ENCODE measurements at regions not wholly inside any gene's neighbourhood (a gene's known extent, or its start where the extent isn't known, plus 50 kb on each side); places are given as distances from the start of the nearest gene placed in this dataset.

DNA sequence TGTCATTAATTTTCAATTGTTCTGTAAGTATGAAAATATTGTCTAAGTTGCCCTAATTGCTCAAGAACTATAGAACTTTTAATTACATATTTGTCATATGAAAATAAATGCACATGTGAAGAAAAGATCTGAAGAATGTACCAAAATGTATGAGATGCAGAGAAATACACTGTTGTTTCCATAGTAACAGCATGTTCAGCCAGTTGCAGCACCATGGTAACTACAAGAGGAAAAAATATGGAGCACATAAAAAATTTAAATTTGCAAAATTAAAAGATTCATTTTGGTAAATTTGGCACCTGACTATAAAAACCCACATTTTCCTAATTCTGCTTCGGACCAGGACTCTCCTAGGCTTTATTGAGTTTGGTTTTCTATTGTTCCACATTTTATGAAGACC, 1170.0 kb upstream of the MIR17HG start:
- no peaks in the 10 kb centered on the region for H3K27me3 Mint-ChIP-seq
- H3K4me1 Mint-ChIP-seq = no peaks in the 10 kb centered on the region
- no peak overlapping the region for H3K4me3 Mint-ChIP-seq
- no peaks in the 10 kb centered on the region for H3K36me3 Mint-ChIP-seq
- DNase-seq = no peak
- no peak overlapping the region for H3K27ac Mint-ChIP-seq
- peaks cover 4% of the 10 kb centered on the region for H3K9me3 Mint-ChIP-seq

DNA sequence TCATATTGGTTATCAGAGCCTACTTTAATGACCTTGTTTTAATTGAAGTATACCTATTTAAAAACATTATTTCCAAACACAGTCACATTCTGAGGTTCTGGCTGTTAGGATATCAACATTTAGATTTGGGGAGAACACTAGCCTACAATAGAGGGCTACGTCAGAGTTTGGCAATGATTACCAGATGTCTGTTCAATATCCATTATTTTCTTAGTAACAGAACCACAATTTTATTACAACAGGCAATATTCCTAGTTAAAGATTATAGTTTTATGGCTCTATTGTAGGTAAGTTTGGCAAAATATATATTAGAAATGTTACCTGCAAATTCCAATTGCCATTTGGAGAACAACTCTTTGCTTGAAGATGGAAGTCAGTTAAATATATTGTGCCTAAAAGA, 1163.1 kb upstream of the MIR17HG start:
- no peak for DNase-seq
- H3K27me3 Mint-ChIP-seq = no peaks in the 10 kb centered on the region
- H3K4me3 Mint-ChIP-seq = no peak overlapping the region
- no peaks in the 10 kb centered on the region for H3K4me1 Mint-ChIP-seq
- peaks cover 6% of the 10 kb centered on the region for H3K9me3 Mint-ChIP-seq
- H3K27ac Mint-ChIP-seq = no peak overlapping the region
- H3K36me3 Mint-ChIP-seq = no peaks in the 10 kb centered on the region

DNA sequence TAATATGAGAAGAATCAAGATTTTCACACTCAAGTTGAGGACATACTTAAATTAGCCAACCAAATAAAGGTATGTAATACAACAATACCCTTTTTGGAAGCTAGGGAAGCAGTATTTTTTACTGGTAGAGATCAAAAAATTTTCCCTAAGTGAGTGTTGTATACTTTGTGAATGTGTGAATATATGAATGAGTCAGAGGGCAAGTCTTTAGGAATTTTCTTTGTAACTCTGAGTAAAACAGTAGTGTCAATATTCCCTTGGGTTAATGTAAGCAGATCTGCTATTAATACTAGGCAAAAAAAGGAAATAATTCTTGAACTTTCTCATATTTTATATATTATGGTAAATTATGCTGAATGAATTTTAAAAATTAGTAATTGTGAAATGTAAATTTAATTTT, 1161.8 kb upstream of the MIR17HG start:
- Mint-ChIP-seq H3K4me3 (no peak overlapping the region), H3K36me3 (no peaks in the 10 kb centered on the region), H3K9me3 (peaks cover 6% of the 10 kb centered on the region), H3K4me1 (no peaks in the 10 kb centered on the region), H3K27ac (no peak overlapping the region), H3K27me3 (no peaks in the 10 kb centered on the region)
- DNase-seq = no peak

DNA sequence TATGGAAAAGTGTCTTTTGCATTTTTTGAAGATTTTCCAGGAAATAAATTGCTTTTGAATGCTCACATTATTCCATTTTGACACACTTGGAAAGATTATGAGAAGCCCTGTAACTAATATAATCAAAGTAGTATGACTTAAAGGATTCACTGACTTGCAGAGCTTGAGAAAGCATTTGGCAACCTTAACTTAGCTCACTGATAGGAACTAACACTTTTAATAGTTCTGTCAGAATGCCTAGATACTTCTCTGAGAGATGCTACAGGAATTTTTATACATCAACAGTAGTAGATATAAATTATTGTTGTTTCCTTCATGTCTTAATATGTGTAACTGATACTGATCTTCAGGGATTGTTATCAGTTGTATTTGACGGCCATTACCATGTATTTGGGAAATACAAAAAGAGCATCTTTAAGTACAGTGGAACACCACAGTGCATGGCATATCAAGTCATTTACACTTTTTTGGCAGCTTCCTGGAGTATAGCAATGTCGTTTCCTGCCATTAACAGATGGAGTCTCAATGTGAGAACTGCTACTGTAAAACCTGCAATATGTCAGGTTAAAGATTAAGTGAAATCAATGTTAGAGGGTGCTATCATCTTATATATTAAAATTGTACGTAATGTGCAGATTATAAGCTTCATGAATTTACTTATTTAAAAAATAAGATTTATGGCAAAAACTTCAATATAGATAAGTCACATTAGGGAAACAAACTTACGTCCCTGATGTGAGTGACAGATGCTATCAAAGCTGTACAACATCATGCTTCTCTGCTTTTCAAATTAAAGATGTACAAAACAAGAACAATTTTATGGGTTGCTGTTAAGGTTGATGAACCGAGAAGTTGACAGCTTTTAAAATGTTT, 1159.8 kb upstream of the MIR17HG start:
- no peaks in the 10 kb centered on the region for H3K4me1 Mint-ChIP-seq
- no peak overlapping the region for H3K27ac Mint-ChIP-seq
- peaks cover 6% of the 10 kb centered on the region for H3K9me3 Mint-ChIP-seq
- H3K27me3 Mint-ChIP-seq = no peaks in the 10 kb centered on the region
- no peaks in the 10 kb centered on the region for H3K36me3 Mint-ChIP-seq
- no peak overlapping the region for H3K4me3 Mint-ChIP-seq
- no peak for DNase-seq

DNA sequence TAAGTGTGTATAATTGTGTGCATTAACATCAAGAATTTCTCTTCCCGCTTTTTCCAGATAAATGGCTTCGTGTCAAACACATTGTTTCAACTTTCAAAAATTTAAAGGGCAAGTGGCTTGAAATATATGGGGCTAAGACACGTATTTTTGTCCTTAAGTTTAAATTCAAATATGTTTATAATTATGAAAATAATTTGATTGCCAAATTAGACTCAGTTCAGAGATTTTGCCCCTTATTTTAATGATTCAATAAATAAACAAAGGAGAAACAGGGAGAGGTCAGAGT, 1159.2 kb upstream of the MIR17HG start:
- no peaks in the 10 kb centered on the region for H3K4me1 Mint-ChIP-seq
- H3K36me3 Mint-ChIP-seq = no peaks in the 10 kb centered on the region
- H3K4me3 Mint-ChIP-seq = no peak overlapping the region

DNA sequence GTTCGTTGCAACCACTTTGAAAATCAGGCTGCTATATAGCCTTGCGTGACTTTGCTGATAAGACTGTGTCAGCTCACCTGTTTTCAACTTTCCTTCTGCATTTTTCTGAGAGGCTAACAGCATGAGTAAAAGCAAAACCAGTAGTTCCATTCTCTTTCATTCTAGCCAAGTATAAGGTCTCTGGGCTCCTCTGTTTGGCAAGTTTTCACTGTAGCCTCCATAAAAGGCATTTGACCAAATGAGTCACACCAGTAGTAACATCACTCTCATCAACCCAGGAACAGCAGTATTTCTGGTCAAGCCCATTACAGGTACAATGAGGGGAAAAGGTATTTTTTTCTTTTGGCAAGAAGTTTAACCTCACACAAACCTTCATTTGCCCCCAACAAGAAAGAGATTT, 1149.8 kb upstream of the MIR17HG start:
- Mint-ChIP-seq H3K4me1 (no peaks in the 10 kb centered on the region), H3K36me3 (no peaks in the 10 kb centered on the region), H3K9me3 (peaks cover 5% of the 10 kb centered on the region), H3K4me3 (no peak overlapping the region), H3K27ac (no peak overlapping the region), H3K27me3 (no peaks in the 10 kb centered on the region)
- no peak for DNase-seq

More for the DNA sequence above, 1159.2 kb upstream of the MIR17HG start:
- no peak for DNase-seq
- H3K9me3 Mint-ChIP-seq = peaks cover 6% of the 10 kb centered on the region
- H3K27me3 Mint-ChIP-seq = no peaks in the 10 kb centered on the region
- no peak overlapping the region for H3K27ac Mint-ChIP-seq

DNA sequence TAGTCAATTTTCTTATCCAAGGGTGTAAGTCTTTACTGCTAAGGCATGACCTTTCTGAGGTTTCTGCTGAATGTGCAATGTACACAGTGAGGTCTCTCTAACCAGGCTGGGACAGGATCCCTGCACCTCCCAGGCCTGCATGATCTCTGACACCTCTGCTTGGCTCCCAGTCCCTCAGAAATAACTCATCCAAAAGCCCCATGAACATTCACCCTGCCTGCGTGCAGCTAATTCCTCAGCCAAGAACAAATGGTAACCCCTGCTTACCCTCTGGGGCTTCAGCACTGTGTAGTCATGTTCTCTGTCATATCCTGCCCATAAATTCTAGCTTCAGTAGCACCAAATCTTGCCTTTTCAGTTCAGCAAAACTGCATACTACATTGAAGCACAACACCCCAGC, 1146.3 kb upstream of the MIR17HG start:
- no peak for DNase-seq
- Mint-ChIP-seq H3K4me1 (no peaks in the 10 kb centered on the region), H3K27ac (no peak overlapping the region), H3K27me3 (no peaks in the 10 kb centered on the region), H3K4me3 (no peak overlapping the region), H3K9me3 (peaks cover 3% of the 10 kb centered on the region), H3K36me3 (no peaks in the 10 kb centered on the region)

DNA sequence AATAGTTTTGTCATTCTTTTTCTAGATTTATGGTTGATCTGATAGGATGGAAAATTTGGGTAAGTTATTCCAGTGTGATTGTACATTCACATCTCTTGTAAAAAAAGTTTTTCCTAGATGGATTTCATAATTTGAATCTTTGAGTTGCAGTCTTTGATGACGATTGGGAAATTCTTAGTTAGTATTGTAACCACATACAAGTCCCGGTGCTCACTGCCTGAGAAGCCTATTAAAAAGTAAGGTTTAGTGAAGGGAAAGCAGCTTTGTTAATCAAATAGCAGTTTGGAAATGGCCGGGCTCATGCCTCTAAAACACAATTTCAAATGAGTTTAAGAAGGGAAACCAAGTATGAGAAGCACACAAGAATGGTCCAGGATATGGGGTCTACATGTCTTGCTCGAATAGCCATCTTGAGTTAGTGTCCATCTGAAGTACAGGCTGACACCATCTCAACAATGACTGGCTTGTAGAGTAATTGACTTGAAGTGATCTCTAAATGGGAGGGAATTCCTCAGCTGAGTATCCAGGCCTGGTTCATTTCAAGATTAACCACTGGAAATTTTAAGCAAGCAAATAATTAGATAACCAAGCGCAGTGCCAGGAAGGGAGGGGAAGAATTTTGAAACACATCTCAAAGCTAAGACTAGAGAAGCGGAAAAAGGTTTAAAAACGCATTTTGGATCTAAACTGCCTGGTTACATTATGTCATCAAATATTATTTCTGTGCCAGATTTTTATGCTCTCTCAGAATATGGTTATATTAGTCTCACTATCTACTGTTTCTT, 1145.6 kb upstream of the MIR17HG start:
- H3K27ac Mint-ChIP-seq = no peak overlapping the region
- H3K9me3 Mint-ChIP-seq = peaks cover 3% of the 10 kb centered on the region
- H3K4me1 Mint-ChIP-seq = no peaks in the 10 kb centered on the region
- H3K27me3 Mint-ChIP-seq = no peaks in the 10 kb centered on the region
- no peak for DNase-seq
- H3K4me3 Mint-ChIP-seq = no peak overlapping the region
- no peaks in the 10 kb centered on the region for H3K36me3 Mint-ChIP-seq

DNA sequence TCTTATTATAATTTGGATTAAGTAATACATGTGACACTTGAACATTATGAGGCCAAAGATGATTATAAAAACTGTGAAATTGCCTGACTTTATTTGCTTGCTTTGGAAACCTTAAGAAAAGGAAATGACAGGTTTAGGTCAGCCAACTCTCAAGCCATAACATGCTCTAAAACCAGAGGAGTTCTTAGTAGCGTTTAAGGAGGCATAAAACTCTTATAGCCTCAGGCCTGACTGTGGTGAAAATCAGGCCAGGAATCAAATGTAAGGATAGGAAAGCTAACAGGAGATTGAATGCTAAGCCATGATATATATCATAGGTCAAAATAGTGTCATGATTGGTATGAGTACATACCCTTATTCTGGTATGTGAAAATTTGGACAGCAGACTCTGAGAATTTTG, 1142.4 kb upstream of the MIR17HG start:
- no peaks in the 10 kb centered on the region for H3K4me1 Mint-ChIP-seq
- DNase-seq = no peak
- peaks cover 9% of the 10 kb centered on the region for H3K9me3 Mint-ChIP-seq
- H3K36me3 Mint-ChIP-seq = no peaks in the 10 kb centered on the region
- H3K27me3 Mint-ChIP-seq = no peaks in the 10 kb centered on the region
- H3K4me3 Mint-ChIP-seq = no peak overlapping the region
- no peak overlapping the region for H3K27ac Mint-ChIP-seq

DNA sequence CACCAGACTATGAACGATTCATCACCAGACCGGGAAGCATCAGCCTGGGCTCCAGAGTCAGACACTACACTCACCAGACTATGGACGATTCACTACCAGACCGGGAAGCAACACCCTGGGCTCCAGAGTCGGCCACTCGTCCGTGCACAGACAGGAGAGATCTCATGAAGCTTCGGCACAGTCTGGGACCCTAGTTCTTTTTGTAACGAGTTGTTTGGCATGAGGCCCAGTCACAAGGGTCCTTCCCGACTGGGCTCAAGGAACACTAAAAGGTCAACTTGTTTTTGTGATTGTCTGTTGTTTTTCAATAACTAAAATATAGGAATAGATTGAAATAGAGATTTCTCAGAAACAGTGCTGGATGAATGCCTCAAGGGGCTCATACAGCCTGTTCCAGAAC, 1141.6 kb upstream of the MIR17HG start:
- no peaks in the 10 kb centered on the region for H3K4me1 Mint-ChIP-seq
- H3K36me3 Mint-ChIP-seq = no peaks in the 10 kb centered on the region
- no peak for DNase-seq
- H3K27me3 Mint-ChIP-seq = no peaks in the 10 kb centered on the region
- no peak overlapping the region for H3K4me3 Mint-ChIP-seq
- H3K27ac Mint-ChIP-seq = no peak overlapping the region
- H3K9me3 Mint-ChIP-seq = peaks cover 7% of the 10 kb centered on the region

DNA sequence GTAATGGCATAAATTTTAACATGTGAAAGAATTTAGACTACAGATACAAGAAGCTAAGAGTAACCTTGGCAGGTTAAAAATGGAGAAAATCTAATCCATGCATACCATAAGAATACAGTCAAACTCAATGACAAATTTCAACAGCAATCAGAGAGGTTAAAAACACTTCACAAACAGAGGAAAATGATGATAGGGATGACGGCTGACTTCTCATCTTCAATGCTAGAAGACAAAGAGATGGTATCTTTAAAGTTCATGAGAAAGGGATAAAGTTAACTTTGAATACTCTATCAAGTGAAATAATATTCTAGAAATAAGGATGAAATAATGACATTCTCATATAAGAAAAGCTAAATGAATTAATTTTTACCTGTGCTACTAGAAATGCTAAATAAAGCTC, 1130.2 kb upstream of the MIR17HG start:
- DNase-seq = no peak
- H3K4me3 Mint-ChIP-seq = no peak overlapping the region
- H3K4me1 Mint-ChIP-seq = no peaks in the 10 kb centered on the region
- H3K27me3 Mint-ChIP-seq = no peaks in the 10 kb centered on the region
- H3K9me3 Mint-ChIP-seq = no peaks in the 10 kb centered on the region
- H3K27ac Mint-ChIP-seq = no peak overlapping the region
- no peaks in the 10 kb centered on the region for H3K36me3 Mint-ChIP-seq

DNA sequence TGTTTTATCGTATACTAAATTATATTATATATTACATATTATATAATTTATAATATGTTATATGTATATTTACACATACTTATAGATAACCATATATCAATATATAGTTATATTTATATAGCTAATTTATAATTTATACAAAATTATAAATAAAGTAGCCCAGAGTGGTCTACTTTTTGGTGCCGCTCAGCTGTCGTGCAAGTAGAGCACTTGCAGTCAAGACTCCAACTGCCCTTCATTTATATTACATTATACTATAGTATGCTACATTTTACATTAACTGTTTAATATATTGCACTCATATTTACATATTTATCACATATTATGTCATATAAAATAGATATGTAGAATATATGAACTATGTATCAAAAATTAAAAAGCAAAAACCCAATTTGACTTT, 1124.7 kb upstream of the MIR17HG start:
- no peak overlapping the region for H3K27ac Mint-ChIP-seq
- no peak overlapping the region for H3K4me3 Mint-ChIP-seq
- no peak for DNase-seq
- no peaks in the 10 kb centered on the region for H3K27me3 Mint-ChIP-seq
- peaks cover 2% of the 10 kb centered on the region for H3K9me3 Mint-ChIP-seq
- H3K36me3 Mint-ChIP-seq = no peaks in the 10 kb centered on the region
- H3K4me1 Mint-ChIP-seq = no peaks in the 10 kb centered on the region

DNA sequence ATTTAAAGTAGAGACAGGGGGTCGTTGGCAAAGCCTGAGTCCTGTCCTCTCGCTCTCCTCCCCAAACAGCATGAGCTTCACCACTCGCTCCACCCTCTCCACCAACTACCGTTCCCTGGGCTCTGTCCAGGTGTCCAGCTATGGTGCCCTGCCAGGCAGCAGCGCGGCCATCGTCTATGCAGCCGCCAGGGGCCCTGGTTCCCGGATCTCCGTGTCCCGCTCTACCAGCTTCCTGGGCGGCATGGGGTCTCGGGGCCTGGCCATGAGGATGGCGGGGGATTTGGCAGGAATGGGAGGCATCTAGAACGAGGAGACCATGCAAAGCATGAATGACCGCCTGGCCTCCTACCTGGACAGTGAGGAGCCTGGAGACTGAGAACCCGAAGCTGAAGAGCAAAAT, 1117.2 kb upstream of the MIR17HG start:
- H3K4me1 Mint-ChIP-seq = no peaks in the 10 kb centered on the region
- H3K4me3 Mint-ChIP-seq = no peak overlapping the region
- no peak for DNase-seq
- no peaks in the 10 kb centered on the region for H3K27me3 Mint-ChIP-seq
- no peaks in the 10 kb centered on the region for H3K9me3 Mint-ChIP-seq
- H3K36me3 Mint-ChIP-seq = no peaks in the 10 kb centered on the region
- H3K27ac Mint-ChIP-seq = no peak overlapping the region

DNA sequence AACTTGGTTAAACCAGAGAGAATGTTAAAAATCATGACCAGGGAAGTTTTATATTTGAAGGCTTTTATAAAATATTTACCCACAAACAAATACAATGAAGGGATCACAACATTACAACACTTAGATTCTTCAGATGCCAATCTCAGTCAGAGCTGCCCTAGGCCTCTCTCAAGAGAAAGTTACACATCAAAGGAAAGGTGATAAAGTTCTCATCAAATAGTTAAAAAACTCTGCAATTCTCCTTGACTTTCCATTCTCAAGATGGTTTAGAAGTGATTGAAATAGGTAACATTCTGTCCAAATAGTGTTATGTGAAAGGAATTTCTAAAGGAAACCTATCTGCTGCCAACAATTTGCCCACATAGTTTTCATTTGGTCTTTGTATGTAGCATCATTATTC, 1115.2 kb upstream of the MIR17HG start:
- DNase-seq = no peak
- Mint-ChIP-seq H3K9me3 (no peaks in the 10 kb centered on the region), H3K27me3 (no peaks in the 10 kb centered on the region), H3K4me1 (no peaks in the 10 kb centered on the region), H3K4me3 (no peak overlapping the region), H3K27ac (no peak overlapping the region), H3K36me3 (no peaks in the 10 kb centered on the region)

DNA sequence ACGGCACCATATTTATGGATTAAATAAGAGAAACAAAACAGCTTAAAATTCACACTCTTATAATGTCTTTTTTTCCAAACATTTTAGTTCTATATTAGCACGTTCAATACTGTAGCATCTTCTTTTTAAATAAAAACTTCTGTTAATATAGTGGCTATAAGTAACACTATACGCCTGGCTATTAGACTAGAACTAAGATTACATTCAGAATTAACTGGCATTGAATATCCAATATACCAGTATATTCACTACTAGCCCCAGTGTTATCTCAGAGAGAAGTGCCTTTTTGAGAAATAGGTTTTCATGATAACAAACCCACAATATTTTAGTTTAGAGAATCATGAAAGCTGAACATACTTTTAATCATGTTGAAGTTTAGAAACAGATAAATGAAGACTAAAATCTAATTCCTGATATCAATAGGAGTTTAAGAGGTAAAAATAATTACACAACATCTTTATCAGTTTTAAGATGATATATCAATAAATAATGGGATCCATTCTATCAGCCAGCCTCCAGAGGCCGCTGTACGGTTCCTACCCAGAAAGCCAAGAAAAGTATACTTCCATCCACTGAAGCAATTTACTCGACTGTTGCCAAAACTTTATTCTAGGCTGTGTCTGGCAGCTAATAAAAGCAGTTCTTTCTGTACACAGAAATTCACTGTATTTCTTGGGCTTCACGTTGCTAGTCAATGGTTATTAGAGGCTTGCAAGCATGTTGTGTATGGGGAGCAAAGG, 1113.4 kb upstream of the MIR17HG start:
- H3K9me3 Mint-ChIP-seq = peaks cover 4% of the 10 kb centered on the region
- no peak overlapping the region for H3K4me3 Mint-ChIP-seq
- no peaks in the 10 kb centered on the region for H3K36me3 Mint-ChIP-seq
- H3K27ac Mint-ChIP-seq = no peak overlapping the region
- no peaks in the 10 kb centered on the region for H3K27me3 Mint-ChIP-seq
- H3K4me1 Mint-ChIP-seq = no peaks in the 10 kb centered on the region
- DNase-seq = no peak

All from activated naive CD8-positive, alpha-beta T cell treated with anti-CD3 and anti-CD28 coated beads for 36 hours (primary cell).